CD4-positive, alpha-beta T cell treated with Interleukin-12 subunit alpha and Interleukin-12 subunit beta, for 1 hour (primary cell): ENCODE measurements at regions not wholly inside any gene's neighbourhood (a gene's known extent, or its start where the extent isn't known, plus 50 kb on each side); places are given as distances from the start of the nearest gene placed in this dataset.

Source experiments
- DNase-seq: peaks from one replicate; pipeline ENCODE4 v3.0.0-alpha.2; 2020

DNA sequence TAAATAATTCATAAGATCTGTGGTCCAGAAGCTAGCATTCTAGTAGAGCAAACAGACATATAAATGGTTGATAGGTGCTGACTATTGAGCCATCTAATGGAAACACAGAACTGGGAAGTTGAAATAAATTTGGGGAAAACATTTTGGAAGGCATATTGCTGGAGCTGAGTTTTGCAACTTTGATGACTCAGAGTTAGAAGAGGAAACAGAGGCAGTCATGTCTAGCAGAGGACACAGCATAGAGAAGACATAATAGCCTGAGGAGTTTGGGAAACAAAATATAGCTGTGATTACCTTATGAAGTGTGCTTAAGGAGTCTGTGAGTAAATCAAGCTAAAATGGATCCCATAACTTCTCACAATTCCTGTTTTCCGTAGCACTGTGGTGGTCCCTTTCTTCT, 86.9 kb upstream of the FLRT2 start:
- no peak for DNase-seq

DNA sequence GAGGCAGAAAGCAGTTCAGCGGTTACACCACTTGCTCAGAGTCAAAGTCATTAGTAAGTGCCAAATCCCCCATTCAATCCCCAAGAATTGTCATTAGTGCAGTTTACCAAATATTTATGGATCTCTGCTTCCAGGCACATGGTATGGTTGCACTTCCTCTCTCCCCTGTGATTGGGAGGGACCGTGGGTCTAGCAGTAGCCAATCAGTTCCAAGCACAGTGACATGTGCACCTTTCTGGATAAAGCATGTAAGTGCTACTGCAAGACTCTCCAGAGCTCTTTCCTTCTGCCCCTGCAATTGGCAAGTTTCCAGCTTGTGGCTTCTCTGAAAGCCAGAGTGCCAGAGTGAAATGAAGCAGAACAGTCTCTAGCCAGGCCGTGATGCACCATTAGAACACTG, 85.3 kb upstream of the FLRT2 start:
- no peak for DNase-seq

DNA sequence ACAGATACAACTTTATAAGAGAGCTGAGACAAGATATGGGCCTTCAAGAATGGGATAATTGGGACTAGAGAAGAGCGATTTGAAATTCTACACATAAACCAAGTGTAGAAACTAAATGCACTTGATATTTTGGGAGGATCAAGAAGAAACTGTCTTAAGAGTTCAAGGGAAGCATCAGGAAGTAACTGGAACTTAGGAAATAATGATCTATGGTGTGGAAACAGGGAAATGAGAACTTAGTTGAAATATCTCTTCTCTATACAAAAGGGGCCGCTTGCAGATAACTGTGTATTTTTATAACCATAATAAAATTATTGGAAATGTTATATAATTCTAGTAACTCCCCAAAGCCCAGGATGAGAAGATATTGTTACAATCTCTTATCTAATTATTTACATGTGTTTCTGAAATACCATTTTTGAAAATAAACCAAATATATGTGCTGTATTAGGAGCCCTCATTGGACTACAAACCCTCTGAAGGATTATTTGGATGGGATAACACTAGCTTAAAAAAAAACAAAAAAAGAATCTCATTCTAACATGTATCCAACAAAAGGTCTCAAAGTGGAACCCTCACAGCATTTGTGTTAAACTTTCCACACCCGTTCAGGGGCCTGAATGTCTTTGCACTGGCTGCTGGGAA, 84.7 kb upstream of the FLRT2 start:
- no peak for DNase-seq

DNA sequence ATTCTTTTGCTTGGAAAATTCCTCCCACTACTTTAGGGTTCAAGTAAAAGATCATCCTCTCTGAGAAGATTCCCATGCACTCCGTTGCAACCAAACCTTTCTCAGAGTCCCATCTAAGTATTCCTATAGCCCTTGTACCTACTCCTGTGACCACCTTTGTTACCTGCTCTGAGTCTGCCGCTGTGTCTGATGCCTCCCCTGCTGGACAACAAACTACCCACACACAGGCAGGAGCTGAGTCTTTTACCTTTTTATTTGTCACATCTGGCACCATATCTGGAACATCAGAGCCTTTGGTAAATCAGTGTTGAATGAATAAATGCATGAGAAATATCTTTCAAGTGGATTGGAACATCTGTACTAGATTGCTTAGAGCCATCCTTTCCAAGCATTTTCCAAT, 82.1 kb upstream of the FLRT2 start:
- DNase-seq: no peak

DNA sequence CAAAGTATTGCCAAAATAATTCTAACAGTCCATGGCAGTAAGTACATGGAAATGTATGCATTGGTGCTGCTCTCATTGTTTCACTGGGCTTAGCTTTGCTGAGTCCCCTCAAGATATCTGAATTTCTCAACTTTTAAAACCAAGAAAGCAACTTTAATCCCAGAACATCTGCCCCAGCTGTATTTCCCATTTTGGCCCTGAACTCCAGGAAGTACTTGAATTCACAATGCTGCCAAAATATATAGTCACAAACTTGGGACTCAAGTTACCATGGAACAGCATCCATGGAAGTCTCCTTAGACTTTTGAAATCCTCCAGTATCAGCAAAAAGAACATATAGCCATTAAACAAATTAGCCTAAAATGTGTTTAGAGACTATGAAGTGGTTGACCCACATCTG, 78.5 kb upstream of the FLRT2 start:
- no peak for DNase-seq

DNA sequence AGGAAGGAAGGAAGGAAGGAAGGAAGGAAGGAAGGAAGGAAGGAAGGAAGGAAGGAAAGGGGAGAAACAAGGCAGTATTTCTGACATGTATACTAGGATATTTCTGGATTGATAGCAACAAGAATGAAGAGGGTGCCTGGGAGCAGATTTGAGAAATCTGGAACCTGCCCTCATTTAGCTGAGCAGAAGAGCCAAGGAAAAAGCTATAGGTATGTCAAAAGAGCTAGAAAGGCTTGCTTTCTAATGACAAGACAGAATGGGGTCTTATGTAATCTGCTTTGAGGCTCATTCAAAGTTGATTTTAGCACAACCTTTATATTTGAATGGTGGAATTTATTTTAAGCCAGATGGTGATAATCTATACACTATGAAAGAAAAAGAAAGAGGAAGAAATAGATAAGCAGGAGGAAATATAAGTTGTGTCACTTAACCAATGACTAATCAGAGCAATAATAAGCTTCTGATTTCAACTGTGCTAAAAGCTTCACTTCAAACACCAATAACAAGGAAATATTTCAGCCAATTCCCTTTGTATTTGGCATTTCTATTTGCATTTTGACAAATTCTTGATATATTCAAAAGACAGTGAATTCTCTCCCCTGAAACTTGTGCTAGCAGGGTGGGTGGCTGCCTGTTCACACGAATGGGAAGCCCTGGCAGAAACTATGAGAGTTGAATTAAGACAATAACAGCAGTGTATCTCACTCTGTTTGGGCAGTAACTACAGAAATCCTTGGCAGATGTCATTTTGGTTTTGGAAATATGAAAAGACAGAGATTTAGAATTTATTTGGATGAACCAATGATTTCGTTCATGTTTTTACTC, 76.3 kb upstream of the FLRT2 start:
- DNase-seq: no peak

DNA sequence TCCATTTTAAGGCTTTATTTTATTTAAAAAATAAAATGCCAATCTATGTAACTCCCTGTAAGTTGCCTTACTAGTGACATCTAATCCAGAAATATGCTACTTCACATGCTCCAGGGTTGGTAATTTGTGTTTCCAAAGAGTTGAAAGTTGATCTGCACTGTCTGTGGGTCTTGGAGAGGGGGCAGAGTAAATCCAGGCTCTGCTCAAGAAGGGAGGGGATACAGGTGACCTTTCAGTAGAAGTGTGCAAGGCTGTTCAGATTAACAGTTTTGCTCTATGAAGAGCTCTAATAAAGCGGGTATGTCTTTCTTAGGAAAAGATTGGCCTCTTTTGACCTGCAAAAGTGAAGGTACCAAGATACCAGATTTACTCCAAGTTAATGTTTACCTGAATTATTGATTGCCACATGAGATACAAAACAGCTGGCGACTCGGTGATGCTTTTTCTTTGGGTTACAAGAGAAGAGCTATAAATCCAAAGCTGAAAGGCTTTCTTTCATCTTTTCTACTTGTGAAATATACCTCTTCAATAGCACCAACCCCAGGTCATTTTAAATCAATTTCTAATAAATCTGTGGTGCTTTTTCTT, 75.6 kb upstream of the FLRT2 start:
- no peak for DNase-seq

DNA sequence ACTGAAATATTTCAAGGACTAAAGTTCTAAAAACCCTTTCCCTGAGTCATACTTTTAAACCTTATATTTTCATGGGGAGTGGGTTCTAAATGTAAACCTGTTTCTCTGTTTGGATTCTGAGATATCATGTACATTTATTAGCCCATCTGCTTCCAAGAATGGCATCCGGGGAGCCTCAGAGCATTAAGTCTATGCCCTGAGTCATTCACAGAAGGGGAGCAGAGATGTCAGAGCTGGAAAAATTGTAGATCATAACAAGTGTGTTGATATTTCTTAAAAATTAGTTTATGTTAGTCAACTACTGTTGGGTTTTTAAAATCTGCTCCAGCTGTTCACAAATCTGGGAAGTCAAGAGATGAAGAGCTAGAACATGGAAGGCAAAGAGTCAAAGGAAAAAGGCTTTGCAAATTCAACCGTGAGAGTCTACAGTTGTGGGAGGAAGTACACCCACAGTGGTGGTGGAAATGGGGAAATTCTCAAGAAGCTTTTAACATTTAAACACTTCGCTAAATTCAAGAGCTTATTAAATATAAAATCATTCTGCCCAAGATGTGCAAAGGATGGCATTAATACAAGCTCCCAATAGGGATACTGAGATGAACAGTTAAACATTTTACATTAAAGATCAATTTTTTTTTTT, 70.5 kb upstream of the FLRT2 start:
- no peak for DNase-seq

DNA sequence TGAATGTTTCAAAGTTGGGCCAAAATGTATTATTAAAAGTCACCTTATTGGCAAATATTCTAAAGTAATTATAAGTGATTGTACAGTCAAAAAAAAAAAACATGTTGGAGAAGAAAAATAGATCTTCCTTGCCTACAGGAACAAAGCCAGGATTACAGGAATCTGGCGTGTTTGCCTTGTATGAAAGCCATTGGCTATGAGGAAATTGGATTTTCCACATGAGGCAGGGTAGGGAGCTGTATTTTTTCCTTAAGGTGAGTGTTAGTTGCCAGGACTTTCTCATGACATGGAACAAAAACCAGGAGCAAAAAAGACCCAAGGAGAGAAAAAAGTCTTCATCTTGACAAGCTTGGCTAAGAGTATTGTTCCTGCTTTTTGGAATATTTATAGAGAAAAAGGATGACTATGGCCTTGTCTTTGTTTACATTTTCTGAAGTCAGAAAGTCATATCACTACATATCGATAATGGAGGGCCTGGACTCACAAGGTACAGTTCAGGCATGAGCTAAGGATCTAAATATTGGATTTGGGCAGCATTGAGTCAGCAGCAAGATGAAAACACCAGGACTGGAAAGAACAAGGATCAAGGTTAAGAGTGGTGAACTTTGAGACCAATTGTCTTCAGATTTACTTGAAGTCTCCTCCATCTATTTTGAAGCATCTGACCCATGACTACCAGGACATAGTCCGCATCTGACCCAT, 68.4 kb upstream of the FLRT2 start:
- DNase-seq: no peak

DNA sequence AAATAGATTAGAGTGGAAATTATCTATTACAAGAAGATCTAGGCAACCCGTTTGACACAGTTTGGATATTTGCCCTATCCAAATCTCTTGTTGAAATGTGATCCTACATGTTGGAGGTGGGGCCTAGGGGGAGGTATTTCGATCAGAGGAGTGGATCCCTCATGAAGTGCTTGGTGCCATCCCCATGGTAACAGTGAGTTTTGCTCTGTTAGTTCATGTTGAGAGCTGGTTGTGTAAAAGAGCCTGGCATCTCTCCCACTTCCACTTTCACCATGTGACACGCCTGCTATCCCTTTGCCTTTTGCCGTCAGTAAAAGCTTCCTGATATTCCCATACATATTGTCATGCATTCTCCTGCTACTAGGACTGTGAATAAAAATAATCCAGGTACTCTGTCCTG, 66.4 kb upstream of the FLRT2 start:
- DNase-seq: no peak

DNA sequence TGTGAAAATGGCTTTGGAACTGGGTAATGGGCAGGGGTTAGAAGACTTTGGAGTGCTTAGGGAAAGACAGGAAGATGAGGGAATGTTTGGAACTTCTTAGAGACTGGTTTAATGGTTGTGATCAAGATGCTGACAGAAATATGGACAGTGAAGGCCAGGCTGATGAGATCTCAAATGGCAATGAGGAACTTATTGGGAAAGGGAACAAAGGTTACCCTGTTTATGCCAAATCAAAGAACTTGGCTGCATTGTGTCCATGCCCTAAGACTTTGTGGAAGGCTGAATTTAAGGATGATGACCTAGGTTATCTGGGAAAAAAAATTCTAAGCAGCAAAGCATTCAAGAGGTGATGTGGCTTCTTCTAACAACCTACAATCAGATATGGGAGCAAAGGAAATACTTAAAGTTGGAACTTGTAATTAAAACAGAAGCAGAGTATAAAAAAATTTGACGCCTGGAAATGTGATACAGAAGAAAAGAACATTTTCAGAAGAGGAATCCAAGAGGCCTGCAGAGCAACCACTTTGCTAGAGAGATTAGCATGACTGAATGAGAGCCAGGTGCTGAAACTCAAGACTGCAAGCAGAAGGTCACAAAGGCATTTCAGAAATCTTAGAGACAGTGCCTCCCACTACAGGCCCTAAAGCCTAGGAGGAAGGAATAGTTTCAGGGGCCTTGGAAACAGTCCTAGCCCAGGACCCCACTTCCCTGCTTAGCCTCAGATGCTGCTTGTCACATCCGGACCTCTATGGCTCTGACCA, 65.6 kb upstream of the FLRT2 start:
- no peak for DNase-seq

DNA sequence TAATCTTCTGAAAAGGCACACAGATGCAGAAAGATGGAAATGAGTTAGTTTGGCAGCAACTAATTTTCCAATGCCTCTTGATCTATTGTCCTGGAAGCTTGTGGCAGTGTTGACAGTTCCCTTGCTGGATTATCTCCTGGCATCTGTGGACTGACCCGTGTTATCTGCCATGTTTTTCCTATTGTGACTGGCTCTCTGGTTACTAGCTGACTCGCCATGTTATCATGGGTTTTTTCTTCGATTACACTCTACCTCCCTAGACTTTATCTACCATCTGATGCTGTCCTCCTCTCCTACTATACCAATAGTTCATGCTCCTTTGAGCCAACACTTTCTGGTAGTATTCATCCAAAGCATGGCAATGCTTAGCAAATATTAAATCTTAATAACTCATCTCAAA, 63.3 kb upstream of the FLRT2 start:
- DNase-seq: no peak

DNA sequence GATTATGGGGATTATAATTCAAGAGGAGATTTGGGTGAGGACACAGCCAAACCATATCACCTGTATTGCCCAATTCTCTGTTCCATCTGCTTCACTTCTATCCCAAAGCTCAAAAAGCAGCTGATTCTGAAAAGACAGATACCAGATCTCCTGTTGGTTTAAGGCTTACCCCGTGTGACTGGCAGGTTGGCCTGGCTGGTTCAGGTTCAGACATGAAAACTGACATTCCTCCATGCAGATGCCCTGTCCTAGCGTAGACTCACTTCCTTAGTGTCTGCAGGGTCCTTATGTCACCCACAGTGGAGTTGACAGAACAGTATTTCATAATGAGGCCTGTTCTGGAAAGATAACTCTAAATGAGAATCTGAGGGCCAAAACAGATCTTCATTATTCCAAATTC, 61.1 kb upstream of the FLRT2 start:
- no peak for DNase-seq

DNA sequence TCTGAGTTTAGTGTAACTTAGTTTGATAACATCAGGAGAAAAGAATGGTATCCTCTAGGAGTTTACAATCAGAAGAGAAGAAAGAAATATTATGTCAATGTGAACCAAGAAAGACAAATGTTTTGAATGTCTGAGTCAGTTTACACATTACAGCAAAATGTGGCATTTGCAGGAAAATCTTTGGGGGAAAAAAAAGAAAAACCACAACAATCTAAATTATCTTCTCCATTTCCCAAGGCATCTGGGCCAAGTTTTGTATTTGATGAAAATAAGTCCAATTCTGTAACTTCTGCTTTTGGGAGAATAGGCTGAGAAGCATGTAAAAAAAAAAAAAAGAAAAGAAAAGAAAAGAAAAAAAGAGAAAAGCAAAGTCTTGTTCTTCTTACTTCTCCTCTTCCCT, 58.8 kb upstream of the FLRT2 start:
- no peak for DNase-seq

DNA sequence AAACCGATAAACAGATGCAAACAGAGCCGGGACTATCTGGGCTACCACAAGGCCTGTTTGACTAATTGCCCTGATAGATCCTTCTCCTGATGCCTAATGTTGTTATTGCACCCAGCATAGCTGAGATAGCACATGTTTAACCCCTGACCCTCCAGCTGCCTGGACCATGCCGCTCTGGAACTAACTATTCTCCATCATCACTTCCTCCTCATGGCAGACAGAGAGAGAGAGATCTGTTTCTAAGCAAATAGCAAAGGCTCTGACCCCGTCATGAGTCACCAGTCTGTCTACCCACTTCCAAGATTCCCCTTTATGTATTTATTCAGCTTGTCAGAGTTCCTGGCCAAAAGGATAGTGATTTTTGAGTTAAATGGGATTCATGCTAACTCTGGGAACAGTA, 58.2 kb upstream of the FLRT2 start:
- DNase-seq: no peak

DNA sequence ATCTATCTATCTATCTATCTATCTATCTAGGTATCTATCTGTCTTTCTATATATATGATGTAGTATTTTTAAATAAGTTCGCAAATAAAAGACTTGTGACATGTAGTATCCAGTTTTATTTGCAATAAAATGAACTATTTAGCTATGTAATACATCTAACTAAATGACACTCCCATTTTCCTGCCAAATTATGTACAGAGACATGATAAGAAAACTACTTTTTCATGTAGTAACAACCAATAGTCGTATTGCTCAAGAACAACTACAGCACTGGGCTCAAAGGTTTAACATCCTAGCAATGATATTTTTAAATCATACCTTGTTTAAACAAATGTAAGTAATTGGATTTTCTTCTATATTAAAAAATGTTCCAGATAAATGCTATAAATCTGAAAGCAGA, 55.5 kb upstream of the FLRT2 start:
- DNase-seq: no peak

DNA sequence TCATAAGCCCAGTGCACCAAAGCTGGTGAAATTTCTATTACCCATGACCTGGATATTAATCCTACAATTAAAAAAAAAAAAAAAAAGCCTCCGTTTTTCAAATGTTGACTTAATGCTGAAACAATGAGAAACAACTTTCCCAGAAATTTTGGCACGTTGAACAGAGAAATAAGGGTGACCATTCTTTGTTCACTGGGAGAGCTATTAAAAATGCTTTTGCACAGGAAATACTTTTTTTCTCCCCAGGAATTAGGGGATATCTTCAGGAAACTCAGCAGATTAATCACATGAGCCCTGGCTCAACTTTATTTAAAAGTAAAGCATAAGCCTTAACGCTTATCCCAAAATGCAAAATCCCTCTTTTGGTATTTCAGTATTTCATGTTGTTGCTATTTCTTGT, 54.8 kb upstream of the FLRT2 start:
- no peak for DNase-seq

DNA sequence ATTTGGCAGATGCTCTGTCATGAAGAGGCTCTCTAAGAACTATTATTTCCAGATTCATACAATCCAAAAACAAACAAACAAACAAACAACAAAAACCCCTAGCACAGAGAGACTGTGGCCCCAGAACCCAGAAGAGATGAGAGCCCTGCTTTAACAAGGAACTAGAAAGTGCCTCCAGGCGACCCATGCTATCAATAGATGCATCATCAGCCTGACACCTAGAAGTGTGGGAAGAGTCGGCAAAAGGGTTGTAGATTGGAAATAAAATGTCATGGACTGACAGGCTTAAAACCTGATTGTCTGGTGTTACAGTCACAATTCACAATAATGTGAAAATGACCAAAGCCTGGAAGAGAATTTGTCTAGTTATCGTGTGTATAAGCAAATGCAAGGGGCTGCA, 50.6 kb upstream of the FLRT2 start:
- DNase-seq: no peak

DNA sequence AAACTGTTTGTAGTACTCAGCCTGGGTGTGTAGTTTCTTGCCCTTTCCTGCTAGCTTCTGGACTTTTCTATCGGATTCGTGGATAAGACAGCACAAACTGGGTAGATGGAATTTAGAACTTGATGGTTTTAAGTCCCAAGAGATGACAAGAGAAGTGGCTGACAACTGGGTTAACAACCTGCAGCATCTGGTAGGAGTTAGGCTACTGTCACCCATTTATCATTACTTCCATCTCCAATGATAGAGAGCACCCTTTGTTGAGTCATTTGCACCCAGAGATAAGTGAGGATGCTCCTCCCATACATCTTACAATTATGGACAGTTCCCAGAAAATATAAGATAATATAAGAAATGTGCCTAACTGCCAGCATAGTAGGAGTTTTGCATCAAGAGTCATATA, 50.2 kb upstream of the FLRT2 start:
- no peak for DNase-seq
